GM18858 (cell line): ENCODE measurements at regions not wholly inside any gene's neighbourhood (a gene's known extent, or its start where the extent isn't known, plus 50 kb on each side); places are given as distances from the start of the nearest gene placed in this dataset.
"Not testable (repeated sequence)": the region's sequence is repeated elsewhere in the genome, so short reads cannot be mapped to it uniquely, and the experiment has no call there.

Experiments used
- ATAC-seq: cut with Tn5 transposase; IDR thresholded peaks from one replicate; pipeline ENCODE4 v1.9.1; 2021; ENCODE audit not compliant: unreplicated experiment

GRCh38 chr16:52309446-52310416 is 237.2 kb downstream of the TOX3 start:
- ATAC-seq: no peak

GRCh38 chr16:52308051-52308450 is 238.9 kb downstream of the TOX3 start:
- ATAC-seq: no peak

GRCh38 chr16:52301026-52301425 is 245.9 kb downstream of the TOX3 start:
- ATAC-seq: no peak

- ATAC-seq: no peak
Observed at GRCh38 chr16:52298769-52299168, 248.2 kb downstream of the TOX3 start.

GRCh38 chr16:52296706-52297315 is 250.1 kb downstream of the TOX3 start:
- not testable (repeated sequence) for ATAC-seq

- no peak for ATAC-seq
Observed at GRCh38 chr16:52296076-52296475, 250.9 kb downstream of the TOX3 start.

GRCh38 chr16:52294660-52295059 is 252.3 kb downstream of the TOX3 start:
- no peak for ATAC-seq

- no peak for ATAC-seq
Observed at GRCh38 chr16:52293204-52293603, 253.7 kb downstream of the TOX3 start.

- no peak for ATAC-seq
Observed at GRCh38 chr16:52283584-52284375, 263.2 kb downstream of the TOX3 start.

- ATAC-seq: no peak
Observed at GRCh38 chr16:52283018-52283417, 263.9 kb downstream of the TOX3 start.

GRCh38 chr16:52280086-52280485 is 266.9 kb downstream of the TOX3 start:
- ATAC-seq: no peak

GRCh38 chr16:52271088-52271750 is 275.7 kb downstream of the TOX3 start:
- ATAC-seq: no peak

GRCh38 chr16:52265446-52265861 is 281.5 kb downstream of the TOX3 start:
- no peak for ATAC-seq

GRCh38 chr16:52257534-52257933 is 289.4 kb downstream of the TOX3 start:
- ATAC-seq: no peak

- ATAC-seq: no peak
Observed at GRCh38 chr16:52256310-52257078, 290.4 kb downstream of the TOX3 start.

GRCh38 chr16:52254746-52255145 is 292.2 kb downstream of the TOX3 start:
- no peak for ATAC-seq

- ATAC-seq: no peak
Observed at GRCh38 chr16:52252680-52253079, 294.3 kb downstream of the TOX3 start.

- no peak for ATAC-seq
Observed at GRCh38 chr16:52251495-52251894, 295.4 kb downstream of the TOX3 start.

- ATAC-seq: no peak
Observed at GRCh38 chr16:52247737-52248136, 299.2 kb downstream of the TOX3 start.

GRCh38 chr16:52238710-52239109 is 308.2 kb downstream of the TOX3 start:
- ATAC-seq: no peak
